Activated CD4-positive, alpha-beta memory T cell treated with anti-CD3 and anti-CD28 coated beads for 36 hours (primary cell): ENCODE measurements at regions not wholly inside any gene's neighbourhood (a gene's known extent, or its start where the extent isn't known, plus 50 kb on each side); places are given as distances from the start of the nearest gene placed in this dataset.

Experiments
- CTCF ChIA-PET: fragments of 350-600 bp; sonication (Branson Sonifier 250); formaldehyde crosslinking; loops from one replicate; lab custom pipeline; 2021; ENCODE audit warnings: antibody characterized with exemption, inconsistent platforms; lab: Charles Lee
- POLR2A ChIA-PET: fragments of 350-600 bp; sonication (Branson Sonifier 250); formaldehyde crosslinking; loops from one replicate; lab custom pipeline; 2021; ENCODE audit warnings: antibody characterized with exemption; lab: Charles Lee
- DNase-seq: peaks from one replicate; pipeline ENCODE4 v3.0.0-alpha.2; 2020
- H3K27ac Mint-ChIP-seq: one replicate; pipeline ENCODE4 v1.8.0; 2021; ENCODE audit warnings: mixed read lengths
- H3K27me3 Mint-ChIP-seq: one replicate; pipeline ENCODE4 v1.8.0; 2021; ENCODE audit warnings: mixed read lengths
- H3K36me3 Mint-ChIP-seq: one replicate; pipeline ENCODE4 v1.8.0; 2021; ENCODE audit warnings: mixed read lengths
- H3K4me1 Mint-ChIP-seq: one replicate; pipeline ENCODE4 v1.8.0; 2021; ENCODE audit warnings: low read depth, mixed read lengths
- H3K4me3 Mint-ChIP-seq: one replicate; pipeline ENCODE4 v1.8.0; 2021; ENCODE audit warnings: mild to moderate bottlenecking, mixed read lengths
- H3K9me3 Mint-ChIP-seq: one replicate; pipeline ENCODE4 v1.8.0; 2021; ENCODE audit warnings: mixed read lengths
- intact Hi-C: fragments of 100-400 bp; cut with micrococcal nuclease; formaldehyde crosslinking; loops from one replicate; pipeline ENCODE4 v1.15.1; 2023

DNA sequence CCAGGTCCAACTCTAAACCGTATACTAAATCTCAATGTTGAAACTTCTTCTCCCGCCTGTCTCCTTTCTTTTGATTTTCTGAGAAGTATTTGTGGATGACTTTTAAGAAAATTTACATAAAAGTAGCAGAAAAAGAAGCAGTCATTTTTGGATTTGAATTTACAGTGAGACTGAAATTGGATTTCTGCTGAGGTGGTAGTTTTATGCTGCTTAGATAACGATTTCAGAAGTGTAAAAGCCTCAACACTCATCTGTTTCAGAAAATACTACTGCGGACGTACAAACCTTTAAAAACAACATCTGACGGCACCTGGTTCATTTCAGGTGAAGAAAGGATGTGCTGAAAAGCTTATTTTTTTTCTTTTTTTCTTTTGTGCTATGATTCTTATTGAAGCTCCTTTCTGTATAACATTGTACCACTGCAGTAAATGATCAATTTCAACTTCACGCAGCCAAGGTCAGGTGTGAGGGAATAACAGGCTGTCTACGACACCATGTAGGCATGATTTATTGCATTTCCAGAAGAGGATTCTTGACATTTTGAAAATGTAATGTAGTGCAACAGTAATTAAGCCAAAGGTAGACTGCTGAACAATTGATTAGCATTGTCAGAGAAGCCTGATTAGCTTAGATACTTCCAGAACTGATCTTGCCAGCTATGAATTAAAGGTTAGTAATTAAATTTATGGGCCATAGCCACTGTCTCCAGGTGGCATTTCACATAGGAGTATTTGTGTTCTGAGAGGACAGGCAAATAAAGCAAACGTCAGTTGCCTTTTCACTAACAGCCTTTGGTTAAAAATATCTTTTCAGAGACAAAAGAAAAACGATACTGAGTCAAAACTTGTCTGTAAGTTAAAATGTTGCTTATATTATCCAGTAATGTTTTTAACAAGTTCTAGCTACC is 134.6 kb upstream of the KBTBD8 start:
- DNase-seq, result no peak
- no peaks in the 10 kb centered on the region for H3K9me3 Mint-ChIP-seq
- H3K36me3 Mint-ChIP-seq, result no peaks in the 10 kb centered on the region
- H3K4me3 Mint-ChIP-seq, result no peak overlapping the region
- ChIA-PET CTCF (interaction anchor here (0.5 kb wide), 1 partner anchor 33 kb away, joined by 3 read pairs; no protein-coding TSS in a partner anchor), POLR2A (no interaction called here)
- H3K4me1 Mint-ChIP-seq, result no peaks in the 10 kb centered on the region
- H3K27me3 Mint-ChIP-seq, result peaks cover 1% of the 10 kb centered on the region
- H3K27ac Mint-ChIP-seq, result no peak overlapping the region
- intact Hi-C loops, result no loop called here

DNA sequence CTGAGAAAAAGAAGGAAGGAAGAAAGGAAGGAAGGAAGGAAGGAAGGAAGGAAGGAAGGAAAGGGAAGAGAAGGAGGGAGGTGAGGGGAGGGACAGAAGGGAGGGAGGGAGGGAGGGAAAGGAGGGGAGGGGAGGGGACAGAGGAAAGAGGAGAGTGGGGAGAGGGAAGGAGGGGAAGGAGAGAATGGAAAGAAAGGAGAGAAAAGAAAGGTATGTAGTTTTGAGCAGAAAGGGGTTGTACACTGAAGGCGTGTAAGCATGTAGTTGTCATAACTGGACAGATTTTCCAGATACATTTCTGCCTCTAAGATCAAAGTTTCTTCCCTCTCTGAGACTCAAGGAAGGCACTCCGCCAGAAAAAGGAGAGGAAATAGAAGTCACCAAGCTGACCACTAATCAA is 113.4 kb upstream of the KBTBD8 start:
- ChIA-PET CTCF (no interaction called here), POLR2A (no interaction called here)
- no peaks in the 10 kb centered on the region for H3K4me1 Mint-ChIP-seq
- no peaks in the 10 kb centered on the region for H3K36me3 Mint-ChIP-seq
- no peak overlapping the region for H3K4me3 Mint-ChIP-seq
- DNase-seq, result no peak
- no peaks in the 10 kb centered on the region for H3K9me3 Mint-ChIP-seq
- H3K27ac Mint-ChIP-seq, result no peak overlapping the region
- intact Hi-C loops, result no loop called here
- H3K27me3 Mint-ChIP-seq, result no peaks in the 10 kb centered on the region

DNA sequence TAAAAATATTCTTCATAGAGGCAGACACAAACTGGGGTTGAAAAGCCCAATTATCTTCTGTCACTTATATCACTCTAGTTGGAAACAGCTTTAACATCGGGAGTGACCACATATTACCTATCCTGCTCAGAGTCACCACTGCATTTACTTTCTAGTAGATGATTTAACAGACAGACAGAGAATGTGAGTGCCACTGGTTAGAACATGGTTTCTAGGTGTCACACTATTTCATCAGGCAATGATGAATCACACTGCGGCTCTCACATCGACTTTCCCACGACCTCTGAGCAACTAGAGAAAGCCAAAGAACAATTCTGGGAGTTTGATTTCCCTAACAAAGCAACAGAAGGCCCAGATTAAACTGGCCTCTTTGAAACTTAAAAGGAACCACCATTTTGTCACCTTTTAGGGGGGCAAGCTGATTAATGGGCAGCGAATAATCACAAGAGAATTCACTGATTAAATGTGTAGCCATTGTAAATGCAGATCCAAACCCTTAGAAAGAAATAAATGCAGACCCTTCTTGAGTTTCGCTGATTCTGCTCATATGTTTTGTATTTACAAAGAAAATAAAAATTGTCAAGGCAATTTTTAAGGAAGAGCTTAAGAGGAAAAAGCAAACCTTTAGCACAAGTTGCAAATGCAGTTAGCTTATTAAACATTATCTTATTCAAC is 112.6 kb upstream of the KBTBD8 start:
- POLR2A ChIA-PET, result no interaction called here

DNA sequence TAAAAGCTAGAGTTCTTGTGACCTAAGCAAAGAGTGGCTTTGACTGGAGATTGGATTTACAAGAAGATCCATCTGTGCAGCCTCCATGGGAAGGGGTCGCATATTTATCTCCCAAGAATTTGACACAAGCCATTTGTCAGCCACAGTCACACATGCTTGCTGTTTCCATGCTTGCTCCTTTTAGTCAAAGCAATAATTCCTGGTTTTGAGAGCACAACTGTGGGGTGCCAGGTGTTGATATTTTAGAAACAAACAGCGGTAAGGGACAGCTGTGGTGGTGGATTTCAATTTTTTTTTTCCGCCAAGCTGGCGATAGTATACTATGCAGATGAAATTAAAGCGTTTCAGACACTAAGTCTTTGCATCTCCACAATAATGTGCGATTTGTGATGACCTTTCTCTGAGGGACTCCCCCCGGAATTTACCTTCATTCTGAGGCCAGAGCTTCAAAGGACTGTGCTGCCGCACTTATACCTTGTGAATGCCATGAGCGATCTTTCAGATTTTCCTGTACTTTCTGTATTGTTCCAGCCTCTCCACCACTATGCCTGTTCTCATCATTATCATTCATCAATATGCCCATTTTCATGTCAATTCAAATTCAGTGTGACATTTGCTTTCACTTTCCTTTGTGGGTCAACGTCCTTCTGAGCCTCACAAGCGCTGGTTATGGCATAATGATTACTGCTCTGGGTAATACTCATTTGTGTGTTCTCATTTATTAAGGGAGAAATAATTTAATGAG is 108.2 kb upstream of the KBTBD8 start:
- H3K27ac Mint-ChIP-seq, result no peak overlapping the region
- peaks cover 2% of the 10 kb centered on the region for H3K27me3 Mint-ChIP-seq
- H3K36me3 Mint-ChIP-seq, result no peaks in the 10 kb centered on the region
- DNase-seq, result no peak
- H3K4me3 Mint-ChIP-seq, result no peak overlapping the region
- H3K4me1 Mint-ChIP-seq, result no peaks in the 10 kb centered on the region
- intact Hi-C loops, result no loop called here
- ChIA-PET CTCF (interaction anchor here (1.4 kb wide), 1 partner anchor 11 kb away, joined by 4 read pairs; no protein-coding TSS in a partner anchor), POLR2A (no interaction called here)
- peaks cover 6% of the 10 kb centered on the region for H3K9me3 Mint-ChIP-seq

More for the DNA sequence above, 112.6 kb upstream of the KBTBD8 start:
- Mint-ChIP-seq H3K27me3 (no peaks in the 10 kb centered on the region), H3K4me3 (no peak overlapping the region), H3K27ac (no peak overlapping the region), H3K36me3 (no peaks in the 10 kb centered on the region), H3K4me1 (no peaks in the 10 kb centered on the region), H3K9me3 (no peaks in the 10 kb centered on the region)
- CTCF ChIA-PET, result no interaction called here
- intact Hi-C loops, result no loop called here
- DNase-seq, result no peak

DNA sequence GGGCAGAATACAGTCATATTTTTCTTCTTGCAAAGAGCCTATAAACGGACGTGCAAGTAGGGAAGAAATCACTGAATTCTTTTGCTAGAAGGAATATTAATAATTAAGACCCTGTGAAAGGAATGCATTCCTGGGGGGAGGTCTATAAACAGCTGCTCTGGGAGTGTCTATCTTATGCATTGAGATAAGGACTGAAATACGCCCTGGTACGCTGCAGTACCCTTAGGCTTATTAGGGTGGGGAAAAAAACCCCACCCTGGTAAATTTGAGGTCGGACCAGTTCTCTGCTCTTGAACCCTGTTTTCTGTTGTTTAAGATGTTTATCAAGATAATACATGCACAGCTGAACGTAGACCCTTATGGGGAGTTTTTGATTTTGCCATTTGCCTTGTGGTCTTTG is 100.0 kb upstream of the KBTBD8 start:
- H3K27ac Mint-ChIP-seq, result no peak overlapping the region
- intact Hi-C loops, result no loop called here
- CTCF ChIA-PET, result no interaction called here

DNA sequence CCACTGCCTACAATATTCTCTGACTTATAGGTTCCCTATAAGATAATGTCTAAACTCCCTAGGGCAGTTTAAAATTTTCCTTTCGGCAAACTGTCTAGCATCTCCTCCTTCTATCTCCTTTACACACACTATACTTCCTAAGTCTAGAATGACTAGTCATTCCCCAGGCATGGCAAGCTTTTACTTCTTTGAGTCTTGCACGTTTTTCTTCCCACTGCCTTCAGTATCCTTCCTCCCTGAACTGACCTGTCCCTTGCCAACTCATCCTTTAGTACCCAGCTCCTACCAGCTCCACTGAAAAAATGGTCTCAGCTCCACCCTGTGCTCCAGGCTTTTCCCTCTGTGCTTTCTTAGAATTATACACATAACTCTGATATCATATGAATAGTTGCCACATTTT is 93.8 kb upstream of the KBTBD8 start:
- CTCF ChIA-PET, result no interaction called here

More for the DNA sequence above, 100.0 kb upstream of the KBTBD8 start:
- no peak for DNase-seq
- Mint-ChIP-seq H3K4me3 (no peak overlapping the region), H3K36me3 (peaks cover 3% of the 10 kb centered on the region), H3K9me3 (peaks cover 69% of the 10 kb centered on the region), H3K4me1 (no peaks in the 10 kb centered on the region), H3K27me3 (no peaks in the 10 kb centered on the region)
- POLR2A ChIA-PET, result no interaction called here

DNA sequence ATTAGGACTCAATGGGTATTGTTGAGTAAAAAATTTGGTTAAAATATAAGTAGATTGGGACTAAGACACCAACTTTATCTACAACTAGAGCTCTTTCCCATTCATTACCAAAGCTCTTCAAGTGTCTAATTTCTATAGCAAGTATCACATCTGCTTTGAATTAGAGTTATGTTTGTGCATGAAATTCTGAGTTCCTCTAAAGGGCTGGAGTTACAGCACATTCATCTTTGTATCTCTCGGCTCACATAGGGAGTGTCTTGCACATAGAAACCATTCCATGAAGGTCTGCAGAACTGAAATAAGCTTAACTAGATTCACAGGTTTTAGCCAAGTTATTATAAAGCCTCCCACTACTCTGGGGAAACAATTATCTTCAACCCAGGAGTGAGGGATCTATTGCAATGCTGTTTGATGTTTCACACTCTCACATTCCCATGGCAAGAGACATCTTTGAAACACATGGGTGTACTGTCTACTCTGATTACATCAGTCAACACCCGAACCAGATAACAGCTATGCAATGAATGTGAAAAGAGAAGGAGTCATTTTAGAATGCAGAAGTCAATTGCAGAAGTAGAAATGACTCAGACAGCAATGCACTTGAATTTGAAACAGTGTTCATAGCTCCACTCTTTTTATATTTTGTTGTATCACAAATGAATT is 93.1 kb upstream of the KBTBD8 start:
- intact Hi-C loops, result no loop called here
- Mint-ChIP-seq H3K27me3 (peaks cover 9% of the 10 kb centered on the region), H3K9me3 (peaks cover 26% of the 10 kb centered on the region), H3K4me3 (no peak overlapping the region), H3K4me1 (no peaks in the 10 kb centered on the region), H3K27ac (no peak overlapping the region), H3K36me3 (no peaks in the 10 kb centered on the region)
- CTCF ChIA-PET, result no interaction called here
- POLR2A ChIA-PET, result no interaction called here
- DNase-seq, result no peak

More for the DNA sequence above, 93.8 kb upstream of the KBTBD8 start:
- H3K9me3 Mint-ChIP-seq, result peaks cover 30% of the 10 kb centered on the region
- POLR2A ChIA-PET, result no interaction called here
- no peaks in the 10 kb centered on the region for H3K36me3 Mint-ChIP-seq
- intact Hi-C loops, result no loop called here
- DNase-seq, result no peak
- H3K27me3 Mint-ChIP-seq, result peaks cover 9% of the 10 kb centered on the region
- H3K4me1 Mint-ChIP-seq, result no peaks in the 10 kb centered on the region
- H3K27ac Mint-ChIP-seq, result no peak overlapping the region
- no peak overlapping the region for H3K4me3 Mint-ChIP-seq

DNA sequence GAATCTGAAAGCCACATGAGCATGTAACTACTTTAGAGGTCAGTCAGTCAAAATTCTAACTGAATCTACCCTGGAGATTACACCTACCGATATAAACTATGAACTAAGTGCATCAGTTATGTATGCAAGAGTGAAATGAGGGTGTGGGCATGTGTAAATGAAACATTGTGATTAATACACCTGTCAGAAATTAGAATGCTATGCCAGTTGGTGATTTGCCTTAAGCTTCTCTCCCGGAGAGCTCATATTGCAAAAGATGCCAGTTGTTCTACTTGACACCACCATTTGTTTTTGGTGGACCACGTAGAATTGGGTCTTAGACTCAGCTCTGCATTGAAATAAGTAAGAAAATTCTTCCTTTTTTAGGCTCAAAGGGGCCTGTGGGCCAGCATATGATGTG is 91.0 kb upstream of the KBTBD8 start:
- intact Hi-C loops, result no loop called here
- no peaks in the 10 kb centered on the region for H3K36me3 Mint-ChIP-seq
- no peak overlapping the region for H3K4me3 Mint-ChIP-seq
- no peaks in the 10 kb centered on the region for H3K4me1 Mint-ChIP-seq
- ChIA-PET CTCF (no interaction called here), POLR2A (no interaction called here)
- H3K9me3 Mint-ChIP-seq, result peaks cover 8% of the 10 kb centered on the region
- peaks cover 9% of the 10 kb centered on the region for H3K27me3 Mint-ChIP-seq
- no peak for DNase-seq
- H3K27ac Mint-ChIP-seq, result no peak overlapping the region

DNA sequence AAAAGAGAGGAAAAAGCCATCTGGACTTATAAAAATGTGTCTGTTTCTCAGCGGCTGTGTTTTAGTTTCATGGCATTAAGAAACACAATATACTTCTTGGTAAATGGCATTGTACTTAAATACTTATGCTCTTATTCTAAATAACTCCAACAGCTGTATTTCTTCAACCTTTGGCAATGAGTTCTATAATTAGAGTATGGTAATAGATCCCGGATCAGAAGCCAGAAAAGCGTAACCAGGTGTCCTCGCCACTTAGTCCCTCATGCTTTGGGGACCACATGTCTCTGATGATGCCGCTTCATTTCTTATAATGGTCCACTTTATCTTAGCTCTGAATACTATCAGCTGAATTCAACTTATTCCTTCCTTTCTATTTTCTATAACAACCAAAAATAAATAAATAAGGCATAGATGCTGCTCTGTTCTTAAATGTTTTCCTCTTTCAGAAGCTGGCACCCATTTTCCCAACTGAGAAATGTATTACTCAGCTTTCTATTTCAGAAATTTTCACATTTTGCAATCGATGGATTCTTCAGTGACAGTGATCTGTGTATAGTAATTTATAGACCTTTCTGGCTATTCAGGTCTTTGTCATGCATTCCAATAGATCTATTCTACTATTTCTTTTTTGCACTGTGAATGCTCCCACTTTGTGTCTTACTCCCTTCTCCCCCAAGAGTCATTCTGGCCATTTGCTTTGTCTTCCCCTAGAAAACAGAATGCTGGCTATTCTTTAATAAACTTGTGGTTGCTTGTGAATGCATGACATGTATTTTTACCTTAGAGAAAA is 87.6 kb upstream of the KBTBD8 start:
- ChIA-PET CTCF (no interaction called here), POLR2A (no interaction called here)
- Mint-ChIP-seq H3K4me3 (no peak overlapping the region), H3K4me1 (no peaks in the 10 kb centered on the region), H3K27ac (no peak overlapping the region), H3K9me3 (peaks cover 16% of the 10 kb centered on the region), H3K27me3 (peaks cover 9% of the 10 kb centered on the region), H3K36me3 (peaks cover 2% of the 10 kb centered on the region)
- intact Hi-C loops, result no loop called here
- no peak for DNase-seq

DNA sequence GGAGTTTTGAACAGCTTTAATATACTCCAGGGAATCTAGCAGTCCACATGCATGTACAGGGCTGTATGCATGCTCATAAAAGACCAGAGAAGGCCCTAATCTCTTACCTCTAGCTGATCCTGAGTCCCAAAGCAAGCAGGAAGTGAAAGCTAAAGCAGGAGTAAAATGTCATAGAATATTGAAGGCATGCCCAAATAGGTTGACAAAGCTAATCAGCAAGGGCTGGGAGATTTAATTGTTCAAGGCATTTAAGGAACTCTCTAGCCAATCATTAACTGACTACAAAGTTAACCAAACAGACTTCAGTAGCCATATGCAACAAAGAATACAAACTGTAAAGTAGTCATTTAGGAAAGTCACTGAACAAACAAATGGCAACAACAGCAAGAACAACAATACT is 85.8 kb upstream of the KBTBD8 start:
- Mint-ChIP-seq H3K9me3 (peaks cover 21% of the 10 kb centered on the region), H3K4me1 (no peaks in the 10 kb centered on the region), H3K36me3 (peaks cover 4% of the 10 kb centered on the region), H3K27me3 (peaks cover 3% of the 10 kb centered on the region), H3K4me3 (no peak overlapping the region), H3K27ac (no peak overlapping the region)
- no peak for DNase-seq
- ChIA-PET CTCF (interaction anchor here (1.1 kb wide), 1 partner anchor 1966 kb away, joined by 3 read pairs; no protein-coding TSS in a partner anchor), POLR2A (no interaction called here)
- intact Hi-C loops, result no loop called here

DNA sequence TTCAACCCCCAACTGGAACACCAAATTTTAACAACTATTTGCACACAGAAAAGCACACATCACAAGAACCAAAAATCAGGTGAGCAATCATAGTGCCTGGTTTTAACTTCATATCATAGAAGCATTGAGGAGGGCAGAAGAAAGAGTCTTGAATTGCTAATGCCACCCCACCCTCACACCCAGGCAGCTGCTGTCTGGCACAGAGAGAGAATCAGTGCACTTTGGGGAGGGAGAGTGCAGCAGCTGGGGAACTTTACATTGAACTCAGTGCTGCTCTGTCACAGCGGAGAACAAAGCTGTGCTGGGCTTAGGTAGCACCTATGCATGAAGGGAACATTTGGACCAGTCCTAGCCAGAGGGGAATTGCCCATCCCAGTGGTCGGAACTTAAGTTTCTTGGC is 76.0 kb upstream of the KBTBD8 start:
- Mint-ChIP-seq H3K27me3 (no peaks in the 10 kb centered on the region), H3K9me3 (no peaks in the 10 kb centered on the region)

More for the DNA sequence above, 76.0 kb upstream of the KBTBD8 start:
- ChIA-PET POLR2A (no interaction called here), CTCF (no interaction called here)
- no peak overlapping the region for H3K27ac Mint-ChIP-seq
- H3K36me3 Mint-ChIP-seq, result no peaks in the 10 kb centered on the region
- no peak for DNase-seq
- H3K4me1 Mint-ChIP-seq, result no peaks in the 10 kb centered on the region
- intact Hi-C loops, result no loop called here
- H3K4me3 Mint-ChIP-seq, result no peak overlapping the region
